Spinal cord (tissue), 9 donors: ENCODE measurements at regions not wholly inside any gene's neighbourhood (a gene's known extent, or its start where the extent isn't known, plus 50 kb on each side); places are given as distances from the start of the nearest gene placed in this dataset.
A peak's percentile ranks its signal among the peaks of the same experiment; 100 is the strongest.

Experiments used
- DNase-seq, 6 donors: peaks; one replicate each; pipeline versions ENCODE4 v3.0.0 to v3.0.0-alpha.2; 2013 to 2015; ENCODE audit warnings: low spot score in 6 of 6, low read depth in 4 of 6
- H3K27ac ChIP-seq: one replicate; pipeline ENCODE4 v1.5.1; 2013; ENCODE audit warnings: low read depth, low read length, control low read depth
- H3K27me3 ChIP-seq: one replicate; pipeline ENCODE4 v1.6.1; 2013; ENCODE audit warnings: low read length; ENCODE audit not compliant: control insufficient read depth, insufficient read depth
- H3K36me3 ChIP-seq: one replicate; pipeline ENCODE4 v1.6.1; 2013; ENCODE audit warnings: low read length; ENCODE audit not compliant: control insufficient read depth, insufficient read depth
- H3K4me1 ChIP-seq: one replicate; pipeline ENCODE4 v1.6.1; 2013; ENCODE audit warnings: low read length; ENCODE audit not compliant: control insufficient read depth, insufficient read depth
- H3K4me3 ChIP-seq: one replicate; pipeline ENCODE4 v1.5.1; 2013; ENCODE audit warnings: low read depth, low read length, control low read depth
- H3K9me3 ChIP-seq: one replicate; pipeline ENCODE4 v1.6.1; 2013; ENCODE audit warnings: low read length; ENCODE audit not compliant: control insufficient read depth, insufficient read depth
- WGBS: methylation state at CpG from one replicate; pipeline ENCODE4 v1.1.5; 2013; ENCODE audit warnings: missing lambda C conversion rate; ENCODE audit not compliant: insufficient coverage; 5-methylcytosine and 5-hydroxymethylcytosine counted together
- donor health status: healthy.

GRCh38 chr3:161598639-161599038, 102.0 kb downstream of the OTOL1 start:
- H3K27me3 ChIP-seq = no peaks in the 10 kb centered on the region
- no peaks in the 10 kb centered on the region for H3K9me3 ChIP-seq
- DNase-seq = no peak
- no peak overlapping the region for H3K4me3 ChIP-seq
- no peak overlapping the region for H3K27ac ChIP-seq
- no CpG with 5 or more reads among the region's 2 CpGs for WGBS
- H3K36me3 ChIP-seq = no peaks in the 10 kb centered on the region
- H3K4me1 ChIP-seq = no peaks in the 10 kb centered on the region

GRCh38 chr3:161599697-161600096, 103.1 kb downstream of the OTOL1 start:
- DNase-seq = peak in 1 of 6 donors; percentile 22
- no peaks in the 10 kb centered on the region for H3K4me1 ChIP-seq
- no peaks in the 10 kb centered on the region for H3K36me3 ChIP-seq
- H3K27ac ChIP-seq = no peak overlapping the region
- no CpG with 5 or more reads among the region's 1 CpG for WGBS
- no peak overlapping the region for H3K4me3 ChIP-seq
- no peaks in the 10 kb centered on the region for H3K9me3 ChIP-seq
- H3K27me3 ChIP-seq = no peaks in the 10 kb centered on the region

- H3K4me3 ChIP-seq = no peak overlapping the region
- no peak for DNase-seq
- WGBS = 100% methylated on average over 2 of the region's 5 CpGs
Observed at GRCh38 chr3:161600173-161600572, 103.6 kb downstream of the OTOL1 start.

GRCh38 chr3:161602475-161602874, 105.9 kb downstream of the OTOL1 start:
- Histone ChIP-seq H3K9me3 (no peaks in the 10 kb centered on the region), H3K4me1 (no peaks in the 10 kb centered on the region), H3K27me3 (no peaks in the 10 kb centered on the region), H3K36me3 (no peaks in the 10 kb centered on the region), H3K4me3 (no peak overlapping the region), H3K27ac (no peak overlapping the region)
- WGBS = no CpG with 5 or more reads among the region's 1 CpG
- no peak for DNase-seq

More at GRCh38 chr3:161600173-161600572, 103.6 kb downstream of the OTOL1 start:
- Histone ChIP-seq H3K27ac (no peak overlapping the region), H3K4me1 (no peaks in the 10 kb centered on the region), H3K27me3 (no peaks in the 10 kb centered on the region), H3K9me3 (no peaks in the 10 kb centered on the region), H3K36me3 (no peaks in the 10 kb centered on the region)

- H3K4me3 ChIP-seq = no peak overlapping the region
- no peaks in the 10 kb centered on the region for H3K4me1 ChIP-seq
- no peaks in the 10 kb centered on the region for H3K27me3 ChIP-seq
- no peak for DNase-seq
- H3K9me3 ChIP-seq = no peaks in the 10 kb centered on the region
- no peaks in the 10 kb centered on the region for H3K36me3 ChIP-seq
- no peak overlapping the region for H3K27ac ChIP-seq
Observed at GRCh38 chr3:161602918-161603317, 106.3 kb downstream of the OTOL1 start.

- no CpG with 5 or more reads among the region's 1 CpG for WGBS
- Histone ChIP-seq H3K4me3 (no peak overlapping the region), H3K36me3 (no peaks in the 10 kb centered on the region), H3K27ac (no peak overlapping the region), H3K9me3 (no peaks in the 10 kb centered on the region), H3K27me3 (no peaks in the 10 kb centered on the region), H3K4me1 (no peaks in the 10 kb centered on the region)
- no peak for DNase-seq
Observed at GRCh38 chr3:161607056-161607455, 110.4 kb downstream of the OTOL1 start.

GRCh38 chr3:161619351-161619750, 122.7 kb downstream of the OTOL1 start:
- Histone ChIP-seq H3K27ac (no peak overlapping the region), H3K4me1 (no peaks in the 10 kb centered on the region), H3K27me3 (no peaks in the 10 kb centered on the region), H3K9me3 (no peaks in the 10 kb centered on the region), H3K4me3 (no peak overlapping the region), H3K36me3 (no peaks in the 10 kb centered on the region)
- DNase-seq = no peak
- no CpG with 5 or more reads among the region's 1 CpG for WGBS

- DNase-seq = peak in 1 of 6 donors; percentile 17
- no peak overlapping the region for H3K27ac ChIP-seq
Observed at GRCh38 chr3:161630794-161631193, 134.2 kb downstream of the OTOL1 start.

GRCh38 chr3:161631536-161631935, 134.9 kb downstream of the OTOL1 start:
- no peaks in the 10 kb centered on the region for H3K27me3 ChIP-seq
- no peaks in the 10 kb centered on the region for H3K4me1 ChIP-seq
- H3K36me3 ChIP-seq = no peaks in the 10 kb centered on the region
- peak in 1 of 6 donors; percentile 51 for DNase-seq
- no peak overlapping the region for H3K27ac ChIP-seq
- no peaks in the 10 kb centered on the region for H3K9me3 ChIP-seq
- no peak overlapping the region for H3K4me3 ChIP-seq

More at GRCh38 chr3:161630794-161631193, 134.2 kb downstream of the OTOL1 start:
- Histone ChIP-seq H3K36me3 (no peaks in the 10 kb centered on the region), H3K27me3 (no peaks in the 10 kb centered on the region), H3K9me3 (no peaks in the 10 kb centered on the region), H3K4me3 (no peak overlapping the region), H3K4me1 (no peaks in the 10 kb centered on the region)
- WGBS = no CpG with 5 or more reads among the region's 2 CpGs

- H3K4me1 ChIP-seq = no peaks in the 10 kb centered on the region
- H3K4me3 ChIP-seq = no peak overlapping the region
- 67% methylated on average over 2 of the region's 2 CpGs for WGBS
- no peaks in the 10 kb centered on the region for H3K36me3 ChIP-seq
- H3K27ac ChIP-seq = no peak overlapping the region
- DNase-seq = no peak
- H3K9me3 ChIP-seq = no peaks in the 10 kb centered on the region
- no peaks in the 10 kb centered on the region for H3K27me3 ChIP-seq
Observed at GRCh38 chr3:161637559-161637958, 141.0 kb downstream of the OTOL1 start.
